Cerebellar nuclear complex (tissue), 1 donor: ENCODE measurements at regions not wholly inside any gene's neighbourhood (a gene's known extent, or its start where the extent isn't known, plus 50 kb on each side); places are given as distances from the start of the nearest gene placed in this dataset.
"Not testable (repeated sequence)": the region's sequence is repeated elsewhere in the genome, so short reads cannot be mapped to it uniquely, and the experiment has no call there.

Source experiments
- DNase-seq, 2 experiments: peaks; one replicate each; lab custom pipeline; 2025; lab: John Stamatoyannopoulos, UW

DNA sequence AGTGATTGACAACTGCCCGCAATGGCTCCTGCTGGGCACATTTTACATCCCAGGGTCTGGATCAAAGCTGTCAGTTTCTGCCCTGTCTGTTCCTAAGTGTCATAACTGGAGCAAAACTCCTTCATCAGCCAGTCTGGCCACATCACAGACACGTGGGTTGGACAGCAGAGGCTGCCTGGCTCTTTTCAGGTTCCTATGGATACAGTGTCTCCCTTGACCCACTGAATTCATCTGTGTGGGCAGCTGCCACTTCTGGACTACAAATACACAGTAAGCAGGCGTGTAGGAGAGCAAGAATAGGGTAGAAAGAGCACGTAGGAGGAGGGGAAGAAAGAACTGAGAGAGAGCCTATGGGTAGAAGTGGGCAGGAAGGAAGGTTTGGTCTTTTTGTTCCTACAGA is 238.0 kb downstream of the ENC1 start:
- no peak for DNase-seq

DNA sequence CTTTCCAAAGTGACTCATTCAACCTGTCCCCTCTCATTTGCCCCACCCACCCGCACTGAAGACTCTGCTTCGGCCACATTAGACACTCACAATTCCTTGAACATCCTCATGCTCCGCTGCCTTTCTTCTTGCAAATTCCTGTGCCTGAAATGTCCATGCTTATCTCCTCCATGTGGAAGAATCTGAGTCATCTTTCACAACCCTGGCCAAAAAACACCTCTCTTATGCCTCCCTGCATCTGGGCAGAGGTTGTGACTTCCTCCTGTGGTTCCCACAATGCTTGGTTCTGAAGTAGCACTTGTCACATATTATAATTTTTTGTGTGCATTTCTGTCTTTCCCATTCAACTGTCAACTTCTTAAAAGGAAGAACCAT is 238.6 kb downstream of the ENC1 start:
- no peak for DNase-seq

DNA sequence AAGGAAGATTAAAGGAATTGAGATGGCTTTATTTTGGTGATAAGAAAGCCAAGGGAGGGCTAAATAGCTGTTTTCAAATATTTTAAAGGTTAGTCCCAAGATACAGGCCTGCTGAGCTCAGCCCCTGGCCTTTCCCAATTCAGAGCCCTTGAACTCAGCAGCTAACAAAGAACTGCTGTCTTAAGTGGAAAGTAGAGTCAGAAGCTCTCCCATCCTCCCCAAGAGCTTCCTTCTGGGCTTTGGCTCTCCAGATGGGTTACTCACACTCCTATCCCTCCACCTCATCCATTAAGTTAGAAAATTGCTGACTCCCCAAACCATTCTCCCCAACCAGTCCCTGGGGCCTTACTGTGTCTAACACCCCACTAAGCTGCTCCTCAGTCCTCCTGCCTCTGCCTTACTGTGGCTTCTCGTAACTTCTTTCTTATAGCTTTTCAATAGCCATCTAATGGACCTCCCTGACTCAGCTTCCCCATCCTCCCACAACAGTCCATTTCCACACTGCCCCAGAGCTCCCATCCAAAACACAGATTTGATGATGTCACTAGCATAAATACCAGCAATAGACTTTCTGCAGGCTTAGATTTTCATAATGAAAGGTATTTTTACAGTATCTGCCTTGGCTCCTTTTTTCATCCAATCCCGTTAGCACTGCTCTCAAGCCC is 239.1 kb downstream of the ENC1 start:
- DNase-seq, result no peak

DNA sequence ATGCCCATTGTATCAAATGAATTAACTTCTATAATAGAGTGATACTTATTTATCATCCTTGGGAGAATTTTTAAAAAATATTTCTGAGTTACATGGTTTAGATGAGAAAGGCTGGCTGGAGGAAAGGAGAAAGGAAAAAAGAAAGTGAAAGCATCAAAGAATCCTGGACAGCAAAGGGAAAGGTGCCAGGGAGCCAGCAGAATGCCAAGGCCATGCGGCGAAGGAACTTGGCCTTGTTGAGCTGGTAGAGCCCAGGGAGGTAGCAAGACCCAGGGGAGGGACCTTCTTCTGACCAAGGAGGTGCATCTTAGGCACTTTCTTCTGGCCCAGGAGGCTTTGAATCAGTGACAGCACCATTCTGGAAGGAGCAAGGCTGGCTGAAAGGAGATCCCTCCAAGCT is 240.5 kb downstream of the ENC1 start:
- DNase-seq, result no peak

DNA sequence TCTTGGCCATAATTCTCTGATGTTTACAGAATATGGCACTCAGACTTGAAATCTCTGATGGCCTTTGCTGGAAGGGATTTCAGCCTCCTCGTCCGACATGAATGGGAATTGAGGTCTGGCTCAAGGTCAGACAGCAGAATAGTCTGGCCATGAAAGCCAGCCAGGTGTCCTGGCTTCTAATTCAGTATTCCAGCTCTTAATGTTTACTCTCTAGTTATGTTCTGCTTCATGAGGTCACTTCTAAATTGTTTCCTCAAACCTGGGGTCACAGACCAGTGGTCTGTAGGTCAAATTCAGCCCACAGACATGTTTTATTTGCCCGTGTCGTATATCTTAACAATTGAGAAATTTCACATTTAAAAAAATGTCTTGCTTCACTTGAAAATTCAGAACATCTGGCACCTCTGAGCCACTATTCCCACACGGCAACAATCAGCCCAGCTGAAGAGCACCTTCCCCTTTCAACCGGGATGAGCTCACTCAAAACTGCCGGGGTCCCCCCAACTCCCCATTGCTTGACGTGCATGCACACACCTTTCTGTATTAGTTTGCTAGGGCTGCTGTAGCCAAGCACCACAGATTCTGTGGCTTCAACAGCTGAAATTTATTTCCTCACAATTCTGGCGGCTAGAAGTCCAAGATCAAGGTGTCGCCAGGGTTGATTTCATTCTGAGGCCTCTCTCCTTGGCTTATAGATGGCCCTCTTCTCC is 243.5 kb downstream of the ENC1 start:
- no peak for DNase-seq

DNA sequence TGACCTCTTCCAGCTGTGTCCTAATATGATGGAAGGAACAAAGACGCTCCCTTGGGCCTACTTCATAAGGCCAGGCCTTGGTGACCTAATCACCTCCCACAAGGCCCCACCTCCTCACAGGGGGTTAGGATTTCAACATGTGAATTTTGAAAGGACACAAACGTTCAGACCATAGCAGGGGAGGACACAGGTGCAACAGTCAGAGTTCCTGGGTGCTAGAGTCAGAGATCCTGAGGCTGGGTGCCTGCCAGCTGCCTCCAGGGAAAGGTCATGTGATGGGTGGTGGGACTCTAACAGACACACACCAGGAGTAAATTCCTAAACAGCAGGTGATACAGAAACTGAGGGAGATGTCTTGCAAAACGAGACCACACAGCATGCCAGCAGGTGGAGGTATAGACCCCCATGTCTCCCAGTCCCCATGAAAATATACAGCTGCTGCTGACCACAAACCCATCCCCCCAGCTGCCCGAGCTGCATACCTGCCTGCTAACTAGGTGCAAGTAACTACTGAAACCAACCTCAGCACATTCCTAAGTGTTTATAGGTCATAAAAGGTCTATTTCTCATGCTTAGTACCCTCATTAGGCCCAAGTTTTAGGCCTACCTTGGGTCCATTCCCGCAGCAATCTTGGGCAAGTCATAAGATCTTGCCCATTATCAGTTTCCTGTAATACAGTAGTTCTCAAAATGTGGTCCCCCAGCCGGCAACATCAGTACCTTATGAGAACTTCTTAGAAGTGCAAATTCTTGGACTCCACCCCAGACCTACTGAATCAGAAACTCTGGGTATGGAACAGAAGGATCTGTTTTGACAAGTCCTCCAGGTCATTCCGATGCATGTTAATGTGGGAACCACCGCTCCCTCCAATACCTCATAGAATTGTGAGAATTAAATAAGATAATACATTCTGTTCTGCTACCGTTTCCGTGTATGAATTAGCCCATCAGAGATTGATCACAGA is 245.3 kb downstream of the ENC1 start:
- no peak for DNase-seq

DNA sequence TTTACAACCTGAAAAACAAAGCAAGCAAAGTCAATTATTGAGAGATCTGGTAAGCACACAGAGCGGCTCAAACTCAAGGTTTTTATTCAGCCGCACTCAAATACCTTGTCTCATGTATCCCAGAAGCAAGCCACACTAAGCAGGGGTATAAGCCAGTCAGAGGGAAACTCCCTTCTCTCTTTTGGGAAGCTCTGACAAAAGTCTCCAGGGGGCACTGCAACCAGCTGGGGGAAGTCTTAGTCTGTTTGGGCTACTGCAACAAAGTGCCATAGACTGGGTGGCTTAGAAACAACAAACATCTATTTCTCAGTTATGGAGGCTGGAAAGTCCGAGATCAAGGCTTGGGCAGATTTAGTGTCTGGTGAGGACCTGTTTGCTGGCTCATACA is 246.0 kb downstream of the ENC1 start:
- DNase-seq, result no peak

DNA sequence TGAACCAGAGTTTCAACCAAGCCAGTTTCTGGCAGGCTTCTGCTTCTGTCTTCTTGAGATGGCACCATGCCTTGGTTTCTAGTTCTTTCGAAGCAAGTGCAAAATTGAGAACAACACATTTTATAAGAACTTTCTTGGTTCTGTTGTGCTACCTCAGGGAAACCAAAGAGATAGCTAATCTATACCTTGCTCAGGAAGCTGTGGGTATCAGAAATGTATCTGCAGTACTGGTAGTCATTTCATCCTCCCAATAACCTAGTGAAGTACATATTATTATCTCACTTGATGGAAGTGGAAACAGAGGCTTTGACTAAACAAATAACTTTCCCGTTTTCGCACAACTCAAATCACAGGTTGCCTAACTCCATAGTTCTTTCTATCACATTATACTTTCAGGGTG is 246.6 kb downstream of the ENC1 start:
- no peak for DNase-seq

DNA sequence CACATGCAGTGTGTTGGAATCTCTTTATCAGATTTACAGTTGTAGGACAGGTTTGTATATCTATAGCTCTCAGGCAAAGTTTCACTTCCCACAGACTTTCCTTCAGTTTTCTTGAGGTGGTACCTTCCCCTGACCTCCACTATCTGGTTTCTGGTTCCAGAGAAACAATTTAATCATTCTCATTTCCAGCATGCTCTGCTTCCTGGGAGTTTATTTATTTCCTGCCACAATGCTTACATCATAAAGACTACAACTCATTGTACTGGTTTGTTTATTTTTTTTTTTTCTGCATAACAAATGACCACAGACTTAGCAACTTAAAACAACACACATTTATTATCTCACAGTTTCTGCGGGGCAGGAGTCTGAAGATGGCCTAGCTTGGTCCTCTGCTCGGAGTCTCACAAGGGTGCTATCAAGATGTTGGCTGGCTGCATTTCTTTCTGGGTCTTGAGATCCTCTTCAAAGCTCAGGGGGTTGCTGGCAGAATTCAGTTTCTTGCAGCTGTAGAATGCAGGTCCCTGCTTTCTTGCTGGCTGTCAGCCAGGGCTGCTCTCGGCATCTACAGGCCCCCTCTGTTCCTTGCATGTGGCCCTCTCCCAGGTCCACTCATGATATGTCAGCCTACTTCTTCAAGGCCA is 247.7 kb downstream of the ENC1 start:
- no peak for DNase-seq

DNA sequence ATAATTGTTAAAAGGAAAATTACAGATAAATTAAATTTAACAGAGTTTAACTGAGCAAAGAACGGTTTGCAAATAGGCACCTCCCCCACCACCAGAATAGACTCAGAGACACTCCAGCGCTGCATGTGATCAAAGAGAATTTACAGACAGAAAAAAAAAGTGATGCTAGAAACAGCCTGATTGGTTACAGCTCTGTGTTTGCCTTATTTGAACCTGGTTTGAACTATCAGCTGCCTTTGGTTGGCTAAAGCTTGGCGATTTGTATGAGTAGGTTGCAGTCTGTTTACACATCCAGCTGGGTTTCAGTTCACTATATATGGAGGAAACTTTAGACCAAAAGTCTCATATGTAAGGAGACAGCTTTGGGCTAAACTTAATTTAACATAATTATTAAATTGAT is 249.1 kb downstream of the ENC1 start:
- DNase-seq, result no peak

DNA sequence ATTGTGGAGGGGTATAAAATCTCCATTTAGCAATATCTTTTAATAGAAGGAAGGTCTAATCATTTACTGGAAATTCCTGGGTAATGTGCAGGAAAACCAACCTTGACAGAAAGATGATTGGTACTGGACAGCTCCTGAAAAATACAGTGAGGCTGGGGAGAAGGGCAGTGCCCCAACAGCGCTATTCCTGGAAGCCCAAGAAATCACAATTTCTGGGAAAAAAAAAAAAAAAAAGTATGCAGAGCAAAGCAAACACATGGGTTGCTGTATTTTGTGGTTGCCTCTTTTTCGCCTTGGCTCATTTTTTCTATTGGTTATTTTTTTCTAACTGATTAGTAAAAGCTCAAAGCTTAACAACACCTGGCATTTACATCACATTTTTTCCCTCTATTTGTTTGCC is 249.7 kb downstream of the ENC1 start:
- no peak for DNase-seq

DNA sequence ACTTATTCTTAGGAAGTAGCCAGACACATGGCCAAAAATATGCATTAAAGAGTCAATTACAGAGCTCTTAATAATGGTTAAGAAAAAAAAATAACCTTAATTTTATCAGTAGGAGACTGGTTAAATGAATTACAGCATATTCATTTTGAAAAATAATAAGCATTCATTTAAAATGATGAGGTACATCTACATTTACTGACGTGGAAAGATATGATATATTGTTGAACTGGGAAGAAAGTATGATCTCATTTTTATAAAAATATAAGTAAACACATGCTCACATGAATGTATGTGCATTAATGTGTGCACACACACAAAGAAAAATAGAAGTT is 250.3 kb downstream of the ENC1 start:
- DNase-seq, result no peak

DNA sequence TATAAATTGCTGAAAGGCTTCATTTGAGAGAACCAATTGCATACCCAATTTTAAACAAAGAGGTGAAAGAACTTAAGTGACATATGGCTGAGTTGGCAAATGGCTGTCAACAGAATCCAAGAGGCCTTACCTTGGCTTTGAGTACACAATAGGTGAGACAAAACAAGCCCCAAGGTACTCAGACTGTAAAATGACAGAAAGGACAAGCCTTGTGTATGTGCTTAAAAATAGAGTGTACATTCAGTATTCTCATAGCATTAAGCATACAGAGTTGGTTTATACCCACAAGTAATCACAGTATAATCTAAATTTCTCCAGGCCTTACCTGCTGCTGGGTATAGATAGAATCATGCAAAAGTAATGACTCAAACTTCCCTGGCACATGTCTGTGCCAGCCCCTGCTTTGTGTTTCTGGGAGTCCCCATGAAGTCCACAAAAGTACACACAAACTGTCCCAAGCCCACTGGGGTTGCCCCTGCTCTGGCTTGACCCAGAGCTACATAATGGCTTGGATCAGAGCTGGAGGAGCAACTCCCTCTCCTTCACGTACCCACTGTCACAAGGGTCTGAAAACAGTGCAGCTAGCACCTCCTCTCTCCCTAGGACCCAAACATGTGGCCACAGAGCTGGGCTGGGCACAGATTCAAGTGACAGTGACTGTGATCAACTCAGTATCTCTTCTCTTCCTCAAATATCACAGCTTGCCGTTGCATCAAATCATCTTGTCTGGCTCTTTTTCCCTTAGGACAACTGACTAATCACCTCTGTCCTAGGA is 250.8 kb downstream of the ENC1 start:
- DNase-seq, result no peak

DNA sequence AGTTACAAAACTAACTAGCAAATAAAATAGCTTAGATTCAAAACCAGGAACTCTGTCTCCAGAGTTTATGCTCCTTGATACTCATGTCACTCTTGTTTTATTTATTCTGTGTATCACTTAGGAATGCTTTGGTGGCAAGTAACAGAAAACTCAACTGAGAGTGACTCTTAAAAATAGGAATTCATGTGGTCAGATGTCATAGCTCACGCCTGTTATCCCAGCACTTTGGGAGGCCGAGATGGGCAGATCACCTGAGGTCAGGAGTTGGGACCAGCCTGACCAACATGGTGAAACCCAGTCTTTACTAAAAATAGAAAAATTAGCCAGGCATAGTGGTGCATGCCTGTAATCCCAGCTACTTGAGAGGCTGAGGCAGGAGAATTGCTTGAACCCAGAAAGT is 252.1 kb downstream of the ENC1 start:
- DNase-seq, result not testable (repeated sequence)

DNA sequence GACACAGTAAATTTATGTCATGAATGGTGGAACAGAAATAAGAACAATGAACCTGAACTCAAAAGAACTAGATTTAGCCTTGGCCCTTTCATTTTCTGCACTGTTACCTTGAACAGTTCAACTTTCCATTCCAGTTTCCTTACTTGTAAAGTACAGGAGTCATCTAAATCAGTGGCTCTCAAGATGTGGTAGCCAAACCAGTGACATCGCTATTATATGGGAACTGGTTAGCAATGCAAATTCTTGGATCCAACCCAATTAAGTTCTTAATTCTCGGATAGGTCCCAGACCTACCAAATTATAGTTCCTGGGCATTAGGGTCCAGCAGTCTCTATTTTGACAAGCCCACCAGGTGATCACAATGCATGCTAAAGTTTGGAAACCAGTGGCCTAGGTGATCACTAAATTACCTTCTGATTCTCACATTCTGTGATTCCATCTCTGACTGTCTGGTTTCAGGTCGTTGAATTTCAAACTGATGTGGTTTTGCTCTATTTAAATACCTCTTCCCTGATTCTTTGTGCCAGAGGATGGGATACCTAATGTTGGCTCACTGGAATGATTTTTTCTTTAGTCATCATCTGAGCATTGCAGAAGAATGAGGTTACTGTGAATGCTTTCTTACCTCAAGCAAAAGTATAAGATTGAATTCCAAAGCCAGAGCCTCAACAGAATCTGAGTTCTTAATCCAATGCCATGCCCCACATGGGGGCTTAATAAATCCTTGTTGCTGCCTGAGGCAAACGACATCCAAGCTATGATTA is 253.8 kb downstream of the ENC1 start:
- DNase-seq, result no peak

DNA sequence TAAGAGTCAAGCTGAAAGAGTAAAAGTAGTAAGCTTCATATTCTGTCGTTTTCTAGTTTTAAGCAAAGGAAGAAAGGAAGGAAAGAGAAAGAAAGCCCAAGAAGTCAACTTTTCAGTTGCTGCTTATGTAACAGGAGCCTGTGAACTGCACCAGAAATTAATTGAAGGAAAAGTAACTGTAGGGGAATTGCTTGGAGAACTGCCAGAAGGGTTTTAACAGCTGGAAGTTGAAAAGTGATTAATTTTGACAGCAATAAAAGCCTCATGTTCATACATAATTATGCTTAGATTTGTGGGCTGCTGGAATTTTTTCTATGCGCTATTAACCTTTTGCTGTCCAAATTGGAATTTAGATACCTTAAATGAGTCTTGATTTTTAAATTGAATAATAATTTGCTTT is 255.7 kb downstream of the ENC1 start:
- no peak for DNase-seq

DNA sequence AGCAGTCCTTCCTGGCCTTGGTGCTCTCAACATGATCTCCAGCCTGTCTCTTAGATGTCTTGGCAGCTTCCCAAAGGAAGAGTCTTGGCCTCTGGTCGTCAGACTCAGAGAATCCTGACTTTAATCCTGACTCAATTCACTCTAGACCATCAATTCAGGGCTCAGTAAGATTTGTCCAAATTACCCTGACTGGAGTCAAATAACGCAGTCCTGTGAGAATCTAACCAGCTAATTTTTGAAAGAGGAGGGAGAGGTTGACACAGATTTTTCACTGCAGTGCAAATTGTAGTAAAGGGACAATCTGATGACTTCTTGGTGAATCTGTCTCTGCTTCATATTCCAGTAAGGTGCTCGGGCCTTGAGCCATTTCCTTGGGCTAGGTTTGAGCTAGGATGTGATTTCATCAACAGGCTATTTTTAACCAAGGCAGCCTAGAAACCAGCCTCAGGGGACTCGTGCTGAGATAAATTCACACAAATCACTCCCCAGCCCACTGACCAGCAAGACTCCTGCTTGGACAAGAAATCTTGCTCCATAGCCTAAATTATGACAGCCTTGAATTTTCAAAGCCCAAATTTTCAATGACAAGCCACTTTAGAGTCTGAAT is 257.4 kb downstream of the ENC1 start:
- no peak for DNase-seq

DNA sequence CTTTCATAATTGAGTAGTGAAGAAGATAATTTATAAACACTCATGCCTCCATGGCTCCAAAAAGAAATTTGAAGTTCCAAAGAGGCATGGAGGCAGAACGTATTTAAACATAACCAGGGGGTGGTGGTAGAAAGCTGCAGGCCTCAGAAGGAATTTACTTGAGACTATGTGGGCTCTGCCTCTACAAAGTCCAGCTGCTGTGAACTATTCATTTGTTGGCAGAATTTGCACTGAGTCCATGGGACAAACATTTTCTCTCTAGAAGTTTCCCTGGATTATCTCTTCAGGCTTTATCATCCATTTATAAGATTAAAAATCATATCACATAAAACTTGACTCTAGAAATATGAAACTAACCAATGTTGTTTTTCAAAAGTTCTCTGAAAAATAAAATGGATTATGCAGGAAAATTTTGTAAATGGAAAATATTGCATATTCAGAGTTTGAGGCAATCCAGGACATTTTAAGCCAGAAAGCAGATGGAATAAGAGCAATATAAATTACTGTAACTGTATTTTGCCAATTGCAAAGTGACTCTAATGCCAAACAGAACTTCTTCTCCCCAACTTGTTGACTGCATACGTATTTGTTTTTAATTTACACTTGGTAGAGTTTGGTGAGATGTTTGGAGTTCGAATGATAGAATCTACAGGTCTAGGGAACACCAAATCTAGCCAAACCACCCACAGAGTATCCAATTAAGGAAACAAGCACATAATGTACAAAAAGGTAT is 258.2 kb downstream of the ENC1 start:
- DNase-seq, result no peak

DNA sequence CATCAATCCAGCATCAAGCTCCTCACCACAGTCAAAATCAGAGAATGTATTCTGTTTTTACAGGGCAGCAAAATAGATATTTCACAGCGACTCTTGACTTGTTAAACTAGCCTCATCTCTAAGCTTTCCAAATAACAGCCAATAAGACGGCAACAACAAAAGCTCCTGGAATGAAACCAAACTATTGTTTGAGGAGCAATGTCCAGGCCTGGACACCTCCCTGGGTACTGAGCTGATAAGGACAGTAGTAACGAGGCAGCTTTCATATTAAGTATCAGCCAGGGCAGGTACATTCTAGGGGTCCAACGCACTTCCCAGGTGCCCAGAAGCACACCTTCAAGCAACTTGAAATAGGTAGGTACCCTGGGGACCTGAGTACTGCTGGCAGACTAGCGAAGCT is 260.3 kb downstream of the ENC1 start:
- no peak for DNase-seq

DNA sequence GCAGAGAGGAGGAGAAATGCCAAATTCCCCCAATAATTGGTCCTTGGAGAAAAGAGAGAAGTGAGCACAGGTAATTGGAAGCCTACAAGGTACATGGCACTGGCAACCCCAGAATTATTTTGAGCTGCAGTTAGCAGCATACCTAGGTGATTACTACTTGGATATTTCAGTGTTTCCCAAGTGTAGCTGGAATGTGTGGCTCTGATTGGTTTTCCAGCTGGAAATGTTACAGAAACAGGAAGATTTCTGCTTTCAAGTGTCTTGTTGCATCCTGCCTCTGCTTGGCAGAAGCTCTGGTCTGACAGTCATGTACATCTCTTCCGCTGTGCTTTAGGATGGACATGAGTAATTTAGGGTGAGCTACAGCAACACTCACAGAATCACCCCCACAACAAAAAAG is 262.1 kb downstream of the ENC1 start:
- DNase-seq, result no peak
